ENCODE measurements at regions not wholly inside any gene's neighbourhood (a gene's known extent, or its start where the extent isn't known, plus 50 kb on each side); places are given as distances from the start of the nearest gene placed in this dataset.

- no peak for DNase-seq (ENCODE audit: low spot score)
- Histone ChIP-seq H4K20me1 (replicated peaks; ENCODE audit: insufficient read depth) (no peaks in the 10 kb centered on the region), H3K9me2 (ENCODE audit: insufficient read depth) (no peaks in the 10 kb centered on the region), H3K79me2 (replicated peaks; ENCODE audit: insufficient read depth) (no peaks in the 10 kb centered on the region), H3K4me3 (no peak overlapping the region), H3K27ac (ENCODE audit: low read depth) (no peak overlapping the region; the same call in 1 of the 2 replicates), H3F3A (replicated peaks; ENCODE audit: low read depth) (no peaks in the 10 kb centered on the region), H3K4me1 (ENCODE audit: insufficient read depth) (0 out of 2 replicates have a peak, but pooled peaks cover 4% of the 10 kb centered on the region), H3K36me3 (ENCODE audit: insufficient read depth) (no peaks in the 10 kb centered on the region), H3K4me2 (no peak overlapping the region), H3K27me3 (ENCODE audit: insufficient read depth) (no peaks in the 10 kb centered on the region), H2AFZ (no peak overlapping the region)
- H3K4me1 Mint-ChIP-seq = no peaks in the 10 kb centered on the region; the same call in 2 of the 3 replicates
- H3K27me3 Mint-ChIP-seq (ENCODE audit: insufficient read depth, low read depth, poor library complexity) = no peaks in the 10 kb centered on the region
- TF ChIP-seq ETS1 (IDR thresholded peaks at IDR 0.05) = no peak
- TF ChIP-seq REST (IDR thresholded peaks at IDR 0.05; ENCODE audit: unreplicated experiment) = no peak
- TF ChIP-seq NANOG (IDR thresholded peaks at IDR 0.05; ENCODE audit: borderline replicate concordance) = no peak
- TF ChIP-seq ZNF462 (CRISPR knock-in tag; IDR thresholded peaks at IDR 0.05) = no peak
- TF ChIP-seq ZNF114 (CRISPR knock-in tag; IDR thresholded peaks at IDR 0.05) = no peak
- TF ChIP-seq EZH2 (IDR thresholded peaks at IDR 0.05; ENCODE audit: low read depth, unreplicated experiment) = no peak
- TF ChIP-seq ZNF331 (CRISPR knock-in tag; IDR thresholded peaks at IDR 0.05; ENCODE audit: low read depth) = no peak
- no peak overlapping the region for H3K4me3 Mint-ChIP-seq
- ATAC-seq = no peak
- no peaks in the 10 kb centered on the region for H3K9me3 Mint-ChIP-seq
- no peaks in the 10 kb centered on the region for H3K36me3 Mint-ChIP-seq (ENCODE audit: low read depth)
- no peak overlapping the region for H3K27ac Mint-ChIP-seq
These were observed 303.0 kb upstream of the TACR3 start for GRCh38 chr4:104022831-104023230.

All from GM23338 (cell line).